IPS DF 4.7 (cell line): ENCODE measurements at regions not wholly inside any gene's neighbourhood (a gene's known extent, or its start where the extent isn't known, plus 50 kb on each side); places are given as distances from the start of the nearest gene placed in this dataset.

ENCODE experiments used
- DNase-seq: peaks from one replicate; pipeline ENCODE4 v3.0.0-alpha.2; 2013; ENCODE audit warnings: low spot score; ENCODE audit errors: extremely low read depth

DNA sequence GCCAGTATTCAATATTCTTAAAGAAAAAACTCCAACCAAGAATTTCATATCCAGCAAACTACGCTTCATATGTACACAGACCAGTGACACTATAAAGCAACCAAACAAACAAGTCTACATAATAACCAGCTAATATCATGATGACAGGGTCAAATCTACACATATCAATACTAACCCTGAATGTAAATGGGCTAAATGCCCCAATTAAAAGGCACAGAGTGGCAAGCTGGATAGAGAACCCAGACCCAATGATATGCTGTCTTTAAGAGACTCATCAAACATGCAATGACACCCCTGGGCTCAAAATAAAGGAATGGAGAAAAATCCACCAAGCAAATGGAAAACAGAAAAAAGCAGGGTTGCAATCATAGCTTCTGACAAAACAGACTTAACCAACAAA, 218.1 kb upstream of the NFE2L3 start:
- no peak for DNase-seq

DNA sequence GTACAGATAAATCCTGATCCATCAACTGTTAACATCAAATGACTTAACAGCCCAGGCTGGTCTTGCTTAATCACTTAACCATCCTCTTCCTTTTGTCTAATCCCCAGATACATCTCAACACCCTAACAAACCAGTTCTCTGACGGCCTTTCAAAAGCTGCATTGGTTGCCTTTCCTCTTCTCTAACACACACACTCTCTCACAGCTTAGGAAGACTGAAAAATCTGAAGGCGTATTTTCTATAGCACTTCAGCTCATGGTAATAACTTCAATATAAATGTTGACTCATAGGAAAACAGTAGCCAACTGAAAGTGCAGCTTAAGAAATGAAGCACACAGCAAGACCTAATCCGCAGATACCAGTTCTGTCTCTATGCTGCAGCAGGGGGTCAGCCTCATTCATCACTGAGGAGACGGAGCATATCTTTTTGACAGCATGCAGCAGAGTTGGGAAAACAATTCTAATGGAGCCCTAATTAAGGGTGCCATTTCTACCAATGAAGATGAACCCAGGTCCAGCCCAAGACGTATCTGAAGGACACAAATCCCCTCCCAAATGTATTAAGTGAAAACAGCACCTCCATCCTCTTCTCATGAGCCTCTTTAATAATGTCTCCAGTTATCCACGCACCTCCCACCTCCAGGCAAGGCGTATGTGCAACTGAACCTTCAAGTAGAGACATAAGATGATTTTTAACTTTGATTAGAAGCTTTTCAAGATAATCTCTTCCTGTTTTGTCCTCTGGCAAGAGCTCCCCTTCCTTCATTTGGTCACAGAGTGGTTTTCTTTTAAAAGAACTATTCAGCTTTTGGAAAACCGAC, 211.7 kb upstream of the NFE2L3 start:
- no peak for DNase-seq

DNA sequence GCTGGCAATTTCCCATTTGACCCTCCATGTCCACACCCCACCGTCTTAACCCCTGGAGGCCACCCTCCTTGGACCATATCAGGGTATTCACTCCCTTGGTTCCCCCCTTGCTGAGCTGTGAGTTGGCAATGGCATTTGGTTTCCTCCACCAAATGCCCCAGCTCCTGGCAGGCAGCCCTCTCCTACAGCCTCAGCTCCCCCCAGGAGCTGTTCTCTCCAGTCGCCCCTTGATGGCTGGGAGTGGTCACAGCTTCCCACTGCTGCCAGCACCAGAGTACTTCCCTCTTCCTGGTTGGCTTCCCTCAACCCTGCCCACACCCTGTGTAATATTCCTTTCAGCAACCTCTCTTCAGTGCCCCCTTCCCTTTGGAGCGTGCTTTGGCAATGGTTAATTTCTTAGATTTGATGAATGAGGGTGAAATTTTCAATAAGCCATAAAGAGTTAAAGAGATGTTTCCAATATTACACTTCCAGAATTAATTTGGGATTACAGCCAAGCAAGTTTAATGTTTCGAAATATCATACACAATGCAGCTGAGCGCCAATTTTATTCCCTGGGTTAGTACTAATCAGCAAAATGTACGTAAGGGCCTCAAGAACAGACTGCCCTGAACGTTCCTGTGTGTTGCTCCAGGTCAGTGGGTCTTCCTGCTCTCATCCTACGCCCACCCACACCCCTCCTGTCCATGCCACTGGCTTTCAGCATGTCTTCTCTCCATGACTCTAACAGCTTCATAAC, 207.1 kb upstream of the NFE2L3 start:
- DNase-seq: no peak

DNA sequence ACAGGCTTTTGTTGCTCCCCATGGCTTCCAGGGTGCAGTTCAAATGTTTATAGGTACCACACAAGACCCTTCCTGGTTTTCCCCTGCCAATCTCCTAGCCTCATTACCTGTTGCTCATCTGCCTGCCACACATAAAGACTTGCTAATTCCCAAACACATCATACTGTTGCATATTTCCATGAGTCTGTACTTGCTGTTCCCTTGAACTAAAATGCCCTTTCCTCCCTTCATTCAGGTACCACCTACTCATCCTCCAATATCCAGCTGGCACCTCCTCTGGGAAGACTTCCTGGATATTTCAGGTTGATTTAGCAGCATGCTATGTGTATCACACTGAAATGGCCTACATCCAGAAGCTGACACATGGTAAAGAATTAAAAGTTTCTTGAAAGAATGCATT, 206.4 kb upstream of the NFE2L3 start:
- DNase-seq: no peak

DNA sequence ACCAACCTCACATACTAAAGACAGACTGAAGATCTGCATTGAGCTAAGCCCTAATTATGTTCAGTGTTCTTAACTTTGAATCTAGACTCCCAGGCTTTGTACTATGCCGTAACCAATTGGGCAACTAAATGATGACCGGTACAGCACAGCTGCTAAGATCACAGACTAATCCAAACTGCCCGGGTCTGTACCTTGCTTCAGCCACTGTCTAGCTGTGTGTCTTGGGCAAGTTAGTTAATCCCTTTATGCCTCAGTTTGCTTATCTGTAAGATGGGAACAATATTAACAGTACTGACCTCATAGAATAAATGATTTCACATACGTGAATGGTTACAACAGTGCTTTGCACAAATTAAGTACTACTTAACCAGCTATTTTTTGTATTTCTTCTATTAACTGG, 205.8 kb upstream of the NFE2L3 start:
- DNase-seq: no peak

DNA sequence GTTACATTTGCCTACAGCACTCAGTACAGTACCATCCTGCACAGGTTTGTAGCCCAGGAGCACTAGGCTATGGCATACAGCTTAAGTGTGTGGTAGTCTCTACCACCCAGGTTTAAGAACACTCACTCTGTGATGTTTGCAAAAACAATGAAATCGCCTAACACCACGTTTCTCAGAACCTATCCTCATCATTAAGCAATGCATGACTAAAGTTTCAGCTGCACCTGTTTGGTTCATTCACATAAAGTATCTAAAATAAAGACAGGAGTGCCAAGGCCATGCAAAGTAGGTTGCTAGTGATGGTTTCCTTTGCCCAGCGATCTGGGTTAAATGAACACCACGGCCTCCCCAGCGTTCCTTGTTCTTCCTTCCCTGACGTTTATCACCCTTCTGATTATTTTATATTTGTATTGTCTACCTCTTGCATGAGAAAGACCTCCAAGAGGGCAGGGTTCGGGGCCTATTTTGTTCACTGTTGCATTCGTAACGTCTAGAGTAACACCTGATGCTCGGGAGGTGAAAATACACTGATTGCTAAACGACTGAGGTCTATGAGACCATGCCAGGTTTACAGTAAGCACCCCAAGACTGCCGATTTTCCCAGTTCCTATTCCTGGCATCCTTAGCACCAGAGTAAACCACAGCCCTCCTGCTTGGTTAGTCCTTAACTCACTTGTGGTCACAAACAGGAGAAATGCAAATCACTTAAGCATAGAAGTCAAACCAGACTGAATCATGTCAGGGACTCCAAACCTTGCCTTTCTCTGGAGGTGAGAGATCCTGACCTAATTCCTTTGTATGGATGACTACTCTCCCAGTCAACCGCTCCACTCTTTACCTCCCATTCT, 204.1 kb upstream of the NFE2L3 start:
- DNase-seq: no peak

DNA sequence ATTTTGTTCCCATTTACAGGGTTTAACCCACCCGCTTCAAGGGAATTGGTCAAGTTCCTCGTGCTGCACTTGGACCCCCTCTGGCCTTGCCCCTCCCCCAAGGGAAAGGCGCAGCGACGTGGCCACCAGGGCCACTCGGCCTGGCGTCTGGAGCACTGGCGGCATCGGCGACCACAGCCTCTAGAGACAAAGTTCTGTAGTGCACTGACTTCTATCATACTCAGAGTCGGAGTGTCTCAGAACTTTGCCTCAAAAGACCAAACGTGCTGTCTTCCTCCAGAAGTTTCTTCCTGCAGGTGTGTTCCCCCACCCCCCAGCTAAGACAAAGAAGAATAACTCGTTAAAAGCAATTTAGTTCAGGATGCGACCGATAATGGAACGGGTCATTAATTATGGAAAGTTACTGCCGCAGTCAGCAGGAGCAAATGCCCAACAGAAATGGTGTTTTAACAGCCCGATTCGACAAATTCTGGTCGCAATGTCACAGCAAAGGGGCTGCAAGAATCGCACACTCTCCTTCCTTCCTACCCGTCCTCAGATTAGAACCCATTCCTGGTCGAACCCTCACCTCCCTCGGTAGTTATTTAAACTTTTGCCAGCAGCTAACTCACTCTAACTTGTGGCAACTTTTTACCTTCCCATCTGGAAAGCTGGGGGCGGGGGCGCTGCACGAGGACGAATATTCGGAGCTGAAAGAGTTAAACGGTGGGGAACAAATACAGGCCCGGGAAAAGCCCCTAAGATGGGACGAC, 202.1 kb upstream of the NFE2L3 start:
- no peak for DNase-seq

DNA sequence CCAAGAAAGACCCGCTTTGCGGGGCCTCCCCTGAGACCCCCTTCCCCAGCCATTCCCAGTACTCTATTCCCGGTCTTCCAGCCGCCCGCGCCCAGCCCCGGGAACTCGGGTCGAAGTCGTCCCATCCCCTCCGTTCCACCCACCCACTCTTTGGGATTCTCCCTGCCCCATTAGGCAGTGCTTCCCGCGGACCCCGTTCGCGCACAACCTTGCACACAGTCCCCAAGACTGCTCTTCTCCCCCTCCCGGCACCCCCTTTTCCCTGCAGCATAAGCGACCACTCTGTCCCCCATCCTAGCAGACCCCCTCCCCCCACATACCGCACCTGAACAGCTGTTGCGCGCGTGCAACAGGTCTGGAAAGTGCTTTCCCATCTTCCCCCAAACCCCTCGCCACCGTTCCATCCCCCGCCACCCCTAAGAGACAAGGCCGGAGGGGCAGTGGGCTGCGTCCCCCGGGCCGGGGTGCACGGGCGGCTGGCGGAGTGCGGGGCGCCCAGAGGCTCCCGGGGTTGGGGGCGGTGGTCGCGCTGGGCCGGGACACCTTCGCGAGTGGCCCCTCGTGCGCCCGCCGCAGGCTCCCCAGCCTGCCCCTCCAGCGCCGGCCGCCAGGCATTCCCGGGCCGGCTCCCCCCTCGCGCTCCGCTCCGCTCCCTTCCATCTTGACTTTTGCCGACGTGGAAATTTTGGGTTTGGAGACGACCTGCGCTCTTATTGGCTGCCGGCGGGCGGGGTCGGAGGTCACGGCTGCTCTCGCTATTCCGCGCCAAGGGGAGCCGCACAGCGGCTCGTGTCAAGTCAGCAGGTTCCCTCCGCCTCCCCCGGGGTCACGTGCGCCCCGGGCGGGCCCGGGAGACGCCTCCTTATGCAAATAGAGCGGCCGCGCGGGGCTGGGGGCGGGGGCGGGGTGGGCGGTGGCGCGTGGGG, 201.2 kb upstream of the NFE2L3 start:
- DNase-seq: peak; percentile 75

DNA sequence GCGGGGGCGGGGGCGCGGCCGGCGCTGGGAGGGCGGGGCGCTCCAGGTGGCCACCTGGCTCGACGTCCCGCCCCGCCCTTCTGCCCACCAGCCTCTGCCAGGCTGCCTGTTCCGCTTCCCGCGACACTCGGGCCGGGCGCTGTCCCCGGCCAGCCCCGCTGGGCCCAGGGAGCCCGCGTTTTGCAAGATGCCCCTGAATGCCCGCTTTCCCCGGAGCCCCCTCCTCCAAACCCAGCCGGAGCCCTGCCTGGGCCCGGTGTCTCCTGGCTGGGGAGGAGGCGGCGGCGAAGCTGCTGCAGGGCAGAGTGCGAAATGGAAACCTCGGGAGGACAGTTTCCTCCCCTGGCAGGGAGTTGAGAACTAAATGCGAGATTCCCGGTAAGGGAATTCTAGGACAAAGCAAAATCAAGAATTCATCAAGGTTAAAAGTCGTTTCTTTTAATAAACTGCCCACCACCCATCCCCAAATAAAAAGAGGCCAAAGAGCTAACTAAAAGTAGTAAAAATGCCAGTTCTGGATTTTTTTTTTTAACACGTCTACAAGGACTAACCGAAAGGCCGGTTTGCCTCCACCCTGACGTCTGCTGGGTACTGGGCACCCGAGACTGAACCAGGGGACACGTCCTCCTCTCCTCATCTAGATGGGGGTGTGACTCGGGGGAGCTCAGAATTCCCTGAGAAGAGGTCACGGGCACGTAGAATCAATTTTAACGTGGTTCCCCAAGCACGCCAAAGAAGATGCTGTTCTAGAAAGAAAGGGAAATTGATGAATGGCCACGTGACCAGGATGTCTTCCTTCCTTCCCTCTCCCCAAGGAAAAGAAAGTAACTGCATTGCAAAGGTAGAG, 200.4 kb upstream of the NFE2L3 start:
- DNase-seq: no peak

DNA sequence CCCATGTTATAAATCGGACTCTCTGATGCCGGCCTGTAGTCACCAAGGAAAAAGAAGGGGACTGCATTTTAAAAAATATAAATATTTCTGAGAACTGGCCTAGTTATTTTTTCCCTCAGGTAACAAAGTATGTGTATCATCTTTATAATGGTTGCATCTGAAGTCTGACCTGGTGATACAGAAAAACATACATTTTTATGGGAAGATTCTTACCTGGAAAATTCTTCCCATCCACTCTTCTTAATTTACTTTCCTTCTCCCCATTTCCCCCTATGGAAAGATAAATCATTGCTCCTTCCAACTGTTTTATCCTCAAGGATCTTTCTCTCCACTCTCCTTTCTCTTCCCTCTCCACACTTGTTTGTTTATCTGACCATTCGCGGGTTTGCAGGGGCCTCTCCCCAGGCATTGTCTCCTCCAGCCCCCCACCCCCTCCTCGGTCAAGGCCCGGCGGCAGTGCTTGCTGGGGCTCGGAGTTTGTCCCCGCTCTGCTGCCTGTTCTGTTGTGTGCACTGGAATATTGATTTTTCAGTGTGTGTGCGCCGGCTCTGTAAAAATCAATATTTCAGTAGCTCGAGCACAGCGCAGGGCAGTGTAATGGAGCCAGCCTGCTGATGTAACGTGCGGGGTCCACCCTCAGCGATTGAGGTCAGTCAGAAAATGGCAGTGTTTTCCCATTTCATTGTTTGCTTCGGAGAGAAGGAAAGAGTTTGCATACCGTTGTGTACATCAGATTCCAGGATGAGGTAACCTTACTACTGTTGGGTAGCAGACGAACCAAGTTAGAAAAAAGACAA, 199.5 kb upstream of the NFE2L3 start:
- no peak for DNase-seq

DNA sequence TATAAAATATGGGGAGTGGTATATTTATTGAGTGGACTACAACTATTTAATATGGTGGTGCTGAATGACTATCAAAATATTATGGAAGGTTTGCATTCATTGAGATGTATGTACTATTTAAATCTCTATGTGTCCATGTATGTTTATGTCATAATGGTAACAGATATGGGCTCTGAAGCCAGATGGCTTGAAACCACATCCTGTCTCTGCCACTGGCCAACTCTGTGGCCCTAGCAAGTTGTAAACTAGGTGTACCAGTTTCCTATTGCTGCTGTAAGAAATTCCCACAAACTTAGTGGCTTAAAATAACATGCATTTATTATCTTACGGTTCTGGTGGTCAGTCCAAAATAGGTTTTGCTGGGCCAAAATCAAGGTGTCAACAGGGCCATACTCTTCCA, 198.1 kb upstream of the NFE2L3 start:
- DNase-seq: no peak

DNA sequence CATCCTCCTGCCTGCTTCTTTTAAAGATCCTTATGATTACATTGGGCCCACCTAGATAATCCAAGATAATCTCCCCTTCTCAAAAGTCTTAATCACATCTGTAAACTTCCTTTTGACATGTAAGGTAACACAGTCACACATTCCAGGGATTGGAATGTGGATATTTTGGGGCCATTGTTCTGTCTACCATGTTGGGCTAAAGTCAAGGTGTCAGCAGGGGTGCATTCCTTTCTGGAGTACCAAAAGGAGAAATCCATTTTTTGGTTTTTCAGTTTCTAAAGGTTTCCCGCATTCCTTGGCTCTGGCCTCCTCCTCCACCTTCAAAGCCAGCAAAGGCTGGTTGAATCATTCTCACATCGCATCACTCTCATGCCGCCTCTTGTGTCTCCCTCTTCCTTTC, 197.6 kb upstream of the NFE2L3 start:
- no peak for DNase-seq

DNA sequence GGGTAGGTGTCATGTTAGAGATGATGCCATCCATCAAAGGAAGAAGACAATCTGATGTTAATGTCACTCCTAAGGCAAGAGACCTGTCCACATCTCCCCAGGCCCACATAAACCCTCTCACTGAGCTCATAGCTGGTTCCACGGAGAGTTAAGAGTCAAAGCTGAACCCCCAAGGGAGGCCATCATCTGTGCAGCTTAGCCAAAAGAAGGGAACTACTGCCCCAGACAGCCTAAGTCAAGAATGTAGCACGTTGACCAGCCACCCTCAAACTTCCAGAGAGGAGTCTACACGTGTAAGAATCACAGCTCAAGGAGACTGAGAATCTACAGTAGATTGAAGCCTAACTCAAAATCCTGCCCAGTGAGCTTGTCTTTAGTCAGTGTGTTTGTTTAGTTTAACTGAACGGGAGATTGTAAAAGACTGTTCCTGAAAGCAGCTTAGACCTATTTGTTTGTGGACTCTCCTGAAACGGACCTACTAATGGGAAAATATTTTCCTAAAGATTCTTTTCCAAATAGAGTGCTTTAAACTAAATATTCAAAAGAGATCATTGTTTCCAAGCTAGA, 192.7 kb upstream of the NFE2L3 start:
- DNase-seq: no peak

DNA sequence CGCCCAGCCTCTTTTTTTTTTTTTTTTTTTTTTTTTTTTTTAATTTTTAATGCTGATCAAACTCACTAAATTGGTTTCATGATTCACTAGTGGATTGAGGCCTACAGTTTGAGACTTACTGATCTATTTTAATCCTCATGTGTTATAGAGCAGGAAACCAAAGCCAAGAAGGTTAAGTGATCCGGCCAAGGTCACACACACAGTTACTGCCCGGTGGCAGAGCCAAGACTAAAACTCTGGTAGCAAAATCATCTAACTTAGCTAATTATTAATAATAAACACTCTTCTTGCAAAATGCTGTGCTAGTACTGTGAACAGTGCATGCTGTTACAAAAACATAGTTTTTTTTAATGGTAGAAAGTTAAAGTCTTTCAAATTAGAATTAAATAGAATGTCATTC, 188.3 kb upstream of the NFE2L3 start:
- no peak for DNase-seq

DNA sequence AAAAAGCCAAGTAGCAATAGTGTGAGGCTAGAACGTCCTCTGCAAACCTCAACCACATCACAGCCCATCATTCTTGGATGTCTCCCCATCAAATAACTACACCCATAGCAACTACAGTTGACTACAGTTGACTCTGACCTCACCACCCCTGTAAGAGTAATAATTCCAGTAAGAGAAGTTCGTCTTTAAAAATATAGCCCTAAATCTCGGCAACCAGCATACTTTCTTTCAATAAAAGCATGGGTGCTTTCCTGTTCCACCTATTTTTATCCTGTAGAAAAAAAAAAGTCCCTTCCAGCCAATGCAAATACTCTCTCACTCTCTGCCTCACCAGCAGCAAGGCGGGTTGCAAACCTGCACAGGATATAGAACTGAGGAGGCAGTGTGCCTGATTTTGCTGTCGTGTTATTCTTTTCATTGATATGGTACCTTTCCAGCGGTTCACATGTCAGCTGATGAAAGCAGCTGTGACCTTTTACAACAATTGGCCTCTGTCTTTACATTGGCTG, 187.5 kb upstream of the NFE2L3 start:
- DNase-seq: no peak

DNA sequence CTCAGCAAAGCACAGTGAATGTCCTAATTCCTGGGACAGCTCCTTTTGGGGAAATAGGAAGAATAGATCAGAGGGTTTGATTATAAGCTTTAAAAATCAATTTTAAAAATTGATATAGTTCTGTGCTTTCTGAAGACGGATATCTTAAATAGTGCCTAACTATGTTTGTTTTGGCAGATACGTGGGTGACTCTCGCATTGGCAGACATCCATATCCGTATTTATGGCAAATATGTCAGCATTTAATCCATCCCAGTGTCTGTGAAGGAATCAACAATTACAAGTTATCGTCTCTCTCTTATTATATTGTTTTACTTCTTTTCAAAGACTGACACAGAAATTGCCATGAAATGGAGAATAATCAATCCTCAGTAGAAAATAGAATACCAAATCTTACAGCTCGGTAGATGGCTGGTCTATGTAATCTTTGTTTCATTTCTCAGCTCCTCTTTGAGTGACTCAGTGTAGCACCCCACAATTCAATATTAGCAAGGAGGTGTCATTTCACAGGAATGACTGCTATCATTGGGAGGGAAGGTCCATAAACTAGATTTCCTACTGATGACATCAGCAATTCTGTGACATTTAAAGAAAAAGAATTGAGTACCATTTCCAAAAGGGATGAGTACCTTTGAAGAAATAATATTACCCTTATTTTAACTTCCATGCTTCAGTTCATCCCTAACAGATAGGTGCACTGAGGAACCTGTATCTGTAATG, 186.4 kb upstream of the NFE2L3 start:
- no peak for DNase-seq

DNA sequence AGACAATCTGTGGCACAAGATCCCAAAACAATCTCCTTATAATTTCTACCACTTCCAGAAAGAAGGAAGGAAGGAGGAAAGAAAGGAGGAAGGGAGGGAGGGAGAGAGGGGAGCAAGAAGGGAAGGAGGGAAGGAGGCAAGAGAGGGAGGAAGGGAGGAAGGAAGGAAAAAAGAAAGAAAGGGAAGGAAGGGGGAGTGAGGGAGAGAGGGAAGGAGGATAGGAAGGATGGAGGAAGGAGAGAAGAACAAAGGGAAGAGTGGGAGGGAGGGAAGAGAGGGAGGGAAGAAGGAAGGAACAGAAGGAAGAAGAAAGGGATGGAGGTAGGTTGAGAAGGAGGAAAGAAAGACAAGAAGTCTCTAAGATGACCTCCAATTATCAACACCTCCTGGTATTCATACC, 185.5 kb upstream of the NFE2L3 start:
- DNase-seq: no peak
